K562 (cell line): ENCODE measurements at regions not wholly inside any gene's neighbourhood (a gene's known extent, or its start where the extent isn't known, plus 50 kb on each side); places are given as distances from the start of the nearest gene placed in this dataset.

Source experiments
- NR1H2 ChIP-seq: sonication (generic); formaldehyde crosslinking; IDR thresholded peaks from 2 replicates; pipeline ENCODE4 v1.4.0; 2020; ENCODE audit warnings: mild to moderate bottlenecking, missing genetic modification reagents
- PRPF4 ChIP-seq: fragments of 200-400 bp; formaldehyde crosslinking; IDR thresholded peaks from one replicate; pipeline ENCODE4 v1.6.1; 2017; ENCODE audit warnings: low read length, low read depth, mild to moderate bottlenecking; ENCODE audit not compliant: insufficient read depth, poor library complexity, severe bottlenecking
- ZC3H4 ChIP-seq: sonication (generic); formaldehyde crosslinking; IDR thresholded peaks from 2 replicates; pipeline ENCODE4 v1.9.0; 2021; ENCODE audit warnings: missing genetic modification reagents, borderline replicate concordance
- ZNF589 ChIP-seq: fragments of 200-800 bp; sonication (Bioruptor generic); IDR thresholded peaks from 2 replicates; pipeline ENCODE4 v1.6.1; 2016; ENCODE audit warnings: low read depth, missing genetic modification characterization, missing compliant biosample characterization

- no peak for TF ChIP-seq NR1H2 (CRISPR knock-in tag)
- TF ChIP-seq ZC3H4 (CRISPR knock-in tag), result no peak
- no peak for TF ChIP-seq ZNF589
- no peak for TF ChIP-seq PRPF4
Measured at GRCh38 chr17:34765291-34765690, 185.9 kb downstream of the TMEM132E start.
